Neural crest cell (in vitro differentiated cells): ENCODE measurements at regions not wholly inside any gene's neighbourhood (a gene's known extent, or its start where the extent isn't known, plus 50 kb on each side); places are given as distances from the start of the nearest gene placed in this dataset.

Source experiments
- DNase-seq: peaks from one replicate; pipeline ENCODE4 v3.0.0; 2021; ENCODE audit warnings: low read depth, mixed read lengths, low spot score
- H3K27ac Mint-ChIP-seq: one replicate; pipeline ENCODE4 v1.8.0; 2021; ENCODE audit warnings: mild to moderate bottlenecking, mixed read lengths; ENCODE audit not compliant: unreplicated experiment
- H3K27me3 Mint-ChIP-seq: 2 replicates; pipeline ENCODE4 v1.8.0; 2021; ENCODE audit warnings: low read depth, mild to moderate bottlenecking, mixed read lengths
- H3K36me3 Mint-ChIP-seq: 2 replicates; pipeline ENCODE4 v1.8.0; 2021; ENCODE audit warnings: low read depth, mild to moderate bottlenecking, mixed read lengths
- H3K4me1 Mint-ChIP-seq: 2 replicates; pipeline ENCODE4 v1.8.0; 2021; ENCODE audit warnings: mixed read lengths
- H3K4me3 Mint-ChIP-seq: one replicate; pipeline ENCODE4 v1.8.0; 2021; ENCODE audit warnings: mild to moderate bottlenecking, mixed read lengths
- H3K9me3 Mint-ChIP-seq: 2 replicates; pipeline ENCODE4 v1.8.0; 2021; ENCODE audit warnings: mixed read lengths
- TF ChIP-seq, protein P1 (sequence below): fragments of 200-600 bp; sonication (generic); conservative IDR thresholded peaks from 2 replicates; pipeline ENCODE4 v1.5.0; 2021; ENCODE audit warnings: antibody characterized with exemption, mild to moderate bottlenecking

- H3K4me1 Mint-ChIP-seq: peaks cover 5% of the 10 kb centered on the region
- H3K27ac Mint-ChIP-seq: no peak overlapping the region
Observed at GRCh38 chr6:54601600-54602300, 244.8 kb upstream of the FAM83B start.

DNA sequence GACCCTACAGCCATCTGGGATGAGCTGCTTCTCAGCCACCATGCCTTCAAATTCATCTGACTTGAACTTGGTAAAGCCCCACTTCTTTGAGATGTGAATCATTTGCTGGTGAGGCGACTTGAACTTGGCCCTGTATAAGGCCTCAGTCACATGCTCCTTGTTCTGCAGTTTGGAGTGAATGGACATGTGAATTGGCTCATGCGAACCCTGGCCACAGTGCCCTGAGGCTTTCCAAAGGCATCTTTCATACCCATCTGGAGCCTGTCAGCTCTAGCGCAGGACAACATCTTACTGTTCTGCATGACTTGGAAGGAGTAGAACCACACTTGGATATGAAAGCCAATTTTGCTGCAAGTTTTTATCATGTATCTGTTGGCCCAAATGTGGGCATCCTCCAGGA lies 244.0 kb upstream of the FAM83B start:
- Mint-ChIP-seq H3K27me3 (no peaks in the 10 kb centered on the region), H3K4me3 (no peak overlapping the region), H3K27ac (no peak overlapping the region), H3K9me3 (peaks cover 3% of the 10 kb centered on the region), H3K36me3 (no peaks in the 10 kb centered on the region), H3K4me1 (peaks cover 5% of the 10 kb centered on the region)
- DNase-seq: no peak
- TF ChIP-seq, protein P1, sequence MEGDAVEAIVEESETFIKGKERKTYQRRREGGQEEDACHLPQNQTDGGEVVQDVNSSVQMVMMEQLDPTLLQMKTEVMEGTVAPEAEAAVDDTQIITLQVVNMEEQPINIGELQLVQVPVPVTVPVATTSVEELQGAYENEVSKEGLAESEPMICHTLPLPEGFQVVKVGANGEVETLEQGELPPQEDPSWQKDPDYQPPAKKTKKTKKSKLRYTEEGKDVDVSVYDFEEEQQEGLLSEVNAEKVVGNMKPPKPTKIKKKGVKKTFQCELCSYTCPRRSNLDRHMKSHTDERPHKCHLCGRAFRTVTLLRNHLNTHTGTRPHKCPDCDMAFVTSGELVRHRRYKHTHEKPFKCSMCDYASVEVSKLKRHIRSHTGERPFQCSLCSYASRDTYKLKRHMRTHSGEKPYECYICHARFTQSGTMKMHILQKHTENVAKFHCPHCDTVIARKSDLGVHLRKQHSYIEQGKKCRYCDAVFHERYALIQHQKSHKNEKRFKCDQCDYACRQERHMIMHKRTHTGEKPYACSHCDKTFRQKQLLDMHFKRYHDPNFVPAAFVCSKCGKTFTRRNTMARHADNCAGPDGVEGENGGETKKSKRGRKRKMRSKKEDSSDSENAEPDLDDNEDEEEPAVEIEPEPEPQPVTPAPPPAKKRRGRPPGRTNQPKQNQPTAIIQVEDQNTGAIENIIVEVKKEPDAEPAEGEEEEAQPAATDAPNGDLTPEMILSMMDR: no peak

More at GRCh38 chr6:54601600-54602300, 244.8 kb upstream of the FAM83B start:
- no peak for DNase-seq
- Mint-ChIP-seq H3K4me3 (no peak overlapping the region), H3K36me3 (no peaks in the 10 kb centered on the region), H3K9me3 (no peaks in the 10 kb centered on the region), H3K27me3 (no peaks in the 10 kb centered on the region)
- TF ChIP-seq, protein P1: no peak

- TF ChIP-seq, protein P1: no peak
- H3K36me3 Mint-ChIP-seq: no peaks in the 10 kb centered on the region
- H3K9me3 Mint-ChIP-seq: peaks cover 6% of the 10 kb centered on the region
- H3K4me1 Mint-ChIP-seq: no peaks in the 10 kb centered on the region
- H3K4me3 Mint-ChIP-seq: no peak overlapping the region
- no peaks in the 10 kb centered on the region for H3K27me3 Mint-ChIP-seq
- DNase-seq: no peak
- H3K27ac Mint-ChIP-seq: no peak overlapping the region
Observed at GRCh38 chr6:54609981-54610380, 236.6 kb upstream of the FAM83B start.

DNA sequence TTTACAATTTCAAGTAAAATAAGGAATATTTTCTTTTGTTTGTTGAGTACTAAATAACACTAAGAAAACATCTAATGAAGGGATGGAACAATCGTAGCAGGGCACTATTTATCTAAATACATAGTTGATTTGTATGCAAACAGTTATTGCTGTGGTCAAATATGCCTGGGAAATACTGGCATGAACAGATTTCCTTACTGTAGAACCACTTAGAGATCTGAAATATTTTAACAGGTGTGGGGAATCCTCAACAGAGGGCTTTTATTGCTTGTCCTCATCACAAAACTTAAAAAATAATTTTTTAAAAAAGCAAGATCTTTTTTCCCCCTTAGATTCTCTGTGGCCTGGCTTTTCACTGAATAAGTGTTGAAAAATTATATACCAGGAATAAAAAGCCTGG lies 233.0 kb upstream of the FAM83B start:
- Mint-ChIP-seq H3K4me1 (no peaks in the 10 kb centered on the region), H3K9me3 (peaks cover 2% of the 10 kb centered on the region), H3K36me3 (no peaks in the 10 kb centered on the region), H3K4me3 (no peak overlapping the region), H3K27ac (no peak overlapping the region), H3K27me3 (no peaks in the 10 kb centered on the region)
- TF ChIP-seq, protein P1: no peak
- no peak for DNase-seq

GRCh38 chr6:54614499-54615195 lies 231.9 kb upstream of the FAM83B start:
- H3K9me3 Mint-ChIP-seq: no peaks in the 10 kb centered on the region
- H3K4me3 Mint-ChIP-seq: no peak overlapping the region

More at GRCh38 chr6:54614499-54615195, 231.9 kb upstream of the FAM83B start:
- Mint-ChIP-seq H3K27me3 (no peaks in the 10 kb centered on the region), H3K4me1 (no peaks in the 10 kb centered on the region), H3K36me3 (no peaks in the 10 kb centered on the region), H3K27ac (no peak overlapping the region)
- DNase-seq: no peak
- TF ChIP-seq, protein P1: no peak
